ENCODE measurements at regions not wholly inside any gene's neighbourhood (a gene's known extent, or its start where the extent isn't known, plus 50 kb on each side); places are given as distances from the start of the nearest gene placed in this dataset.
"Not testable (repeated sequence)": the region's sequence is repeated elsewhere in the genome, so short reads cannot be mapped to it uniquely, and the experiment has no call there.

- not testable (repeated sequence) for DNase-seq; H3K36me3 ChIP-seq (ENCODE audit: control insufficient read depth in 4 of 4, insufficient read depth in 4 of 4, low read length in 4 of 4); H3K4me3 ChIP-seq; ATAC-seq (ENCODE audit: insufficient read depth, low FRiP score); H3K4me1 ChIP-seq (ENCODE audit: control insufficient read depth in 5 of 5, insufficient read depth in 5 of 5, low read length in 5 of 5); H3K27ac ChIP-seq (ENCODE audit: low read depth in 1 of 2, low read length in 1 of 2); H3K27me3 ChIP-seq (ENCODE audit: control insufficient read depth in 3 of 3, insufficient read depth in 3 of 3, low read length in 2 of 3); H3K9ac ChIP-seq (ENCODE audit: insufficient read depth in 1 of 2, low read length in 2 of 2)
- 53 to 63% methylated on average over 3 of the region's 3 CpGs for WGBS, 2 donors
- peaks cover 0 to 22% (median 2%) of the 10 kb centered on the region in 4 donors for H3K9me3 ChIP-seq (ENCODE audit: control insufficient read depth in 4 of 4, insufficient read depth in 3 of 4, low read length in 3 of 4)
These were observed 4175.7 kb upstream of the OR11H1 start for GRCh38 chr22:11352287-11352686.

- ATAC-seq (ENCODE audit: insufficient read depth, low FRiP score) (no peak), DNase-seq (no peak)
- Histone ChIP-seq H3K9me3 (ENCODE audit: control insufficient read depth in 4 of 4, insufficient read depth in 3 of 4, low read length in 3 of 4) (peaks cover 0 to 4% (median 3%) of the 10 kb centered on the region in 4 donors), H3K4me3 (no peak overlapping the region), H3K36me3 (ENCODE audit: control insufficient read depth in 4 of 4, insufficient read depth in 4 of 4, low read length in 4 of 4) (no peaks in the 10 kb centered on the region), H3K9ac (ENCODE audit: insufficient read depth in 1 of 2, low read length in 2 of 2) (no peak overlapping the region), H3K27ac (ENCODE audit: low read depth in 1 of 2, low read length in 1 of 2) (no peak overlapping the region), H3K4me1 (ENCODE audit: control insufficient read depth in 5 of 5, insufficient read depth in 5 of 5, low read length in 5 of 5) (no peaks in the 10 kb centered on the region), H3K27me3 (ENCODE audit: control insufficient read depth in 3 of 3, insufficient read depth in 3 of 3, low read length in 2 of 3) (no peaks in the 10 kb centered on the region)
- TF ChIP-seq CTCF (IDR thresholded peaks at IDR 0.05; ENCODE audit: control extremely low read depth, extremely low read depth) = no peak
- 67 to 68% methylated on average over 12 of the region's 12 CpGs for WGBS, 2 donors
These were observed 4167.4 kb upstream of the OR11H1 start for GRCh38 chr22:11360632-11361031.

GRCh38 chr22:11361496-11361895 is 4166.5 kb upstream of the OR11H1 start:
- H3K27me3 ChIP-seq (ENCODE audit: control insufficient read depth in 3 of 3, insufficient read depth in 3 of 3, low read length in 2 of 3); H3K27ac ChIP-seq (ENCODE audit: low read depth in 1 of 2, low read length in 1 of 2); DNase-seq; H3K4me3 ChIP-seq; H3K9me3 ChIP-seq (ENCODE audit: control insufficient read depth in 4 of 4, insufficient read depth in 3 of 4, low read length in 3 of 4); H3K4me1 ChIP-seq (ENCODE audit: control insufficient read depth in 5 of 5, insufficient read depth in 5 of 5, low read length in 5 of 5); ATAC-seq (ENCODE audit: insufficient read depth, low FRiP score); H3K9ac ChIP-seq (ENCODE audit: insufficient read depth in 1 of 2, low read length in 2 of 2); H3K36me3 ChIP-seq (ENCODE audit: control insufficient read depth in 4 of 4, insufficient read depth in 4 of 4, low read length in 4 of 4): not testable (repeated sequence)
- 71% methylated on average over 10 of the region's 10 CpGs for WGBS, 2 donors

GRCh38 chr22:11369612-11370307 is 4158.2 kb upstream of the OR11H1 start:
- WGBS, 2 donors = 73% methylated on average over 1 of the region's 2 CpGs
- ATAC-seq (ENCODE audit: insufficient read depth, low FRiP score) = not testable (repeated sequence)

GRCh38 chr22:11370311-11370710 is 4157.7 kb upstream of the OR11H1 start:
- H3K36me3 ChIP-seq (ENCODE audit: control insufficient read depth in 4 of 4, insufficient read depth in 4 of 4, low read length in 4 of 4); H3K27me3 ChIP-seq (ENCODE audit: control insufficient read depth in 3 of 3, insufficient read depth in 3 of 3, low read length in 2 of 3); H3K4me3 ChIP-seq; H3K4me1 ChIP-seq (ENCODE audit: control insufficient read depth in 5 of 5, insufficient read depth in 5 of 5, low read length in 5 of 5); ATAC-seq (ENCODE audit: insufficient read depth, low FRiP score); H3K9ac ChIP-seq (ENCODE audit: insufficient read depth in 1 of 2, low read length in 2 of 2); DNase-seq; H3K27ac ChIP-seq (ENCODE audit: low read depth in 1 of 2, low read length in 1 of 2): not testable (repeated sequence)
- WGBS, 2 donors = no CpG with 5 or more reads among the region's 1 CpG
- peaks cover 0 to 17% (median 8%) of the 10 kb centered on the region in 4 donors for H3K9me3 ChIP-seq (ENCODE audit: control insufficient read depth in 4 of 4, insufficient read depth in 3 of 4, low read length in 3 of 4)

More at GRCh38 chr22:11369612-11370307, 4158.2 kb upstream of the OR11H1 start:
- not testable (repeated sequence) for H3K4me3 ChIP-seq; DNase-seq; H3K36me3 ChIP-seq (ENCODE audit: control insufficient read depth in 4 of 4, insufficient read depth in 4 of 4, low read length in 4 of 4); H3K27me3 ChIP-seq (ENCODE audit: control insufficient read depth in 3 of 3, insufficient read depth in 3 of 3, low read length in 2 of 3); H3K27ac ChIP-seq (ENCODE audit: low read depth in 1 of 2, low read length in 1 of 2); H3K4me1 ChIP-seq (ENCODE audit: control insufficient read depth in 5 of 5, insufficient read depth in 5 of 5, low read length in 5 of 5); H3K9ac ChIP-seq (ENCODE audit: insufficient read depth in 1 of 2, low read length in 2 of 2)
- peaks cover 0 to 17% (median 7%) of the 10 kb centered on the region in 4 donors for H3K9me3 ChIP-seq (ENCODE audit: control insufficient read depth in 4 of 4, insufficient read depth in 3 of 4, low read length in 3 of 4)
